ENCODE measurements at regions not wholly inside any gene's neighbourhood (a gene's known extent, or its start where the extent isn't known, plus 50 kb on each side); places are given as distances from the start of the nearest gene placed in this dataset.
"Not testable (repeated sequence)": the region's sequence is repeated elsewhere in the genome, so short reads cannot be mapped to it uniquely, and the experiment has no call there.

DNA sequence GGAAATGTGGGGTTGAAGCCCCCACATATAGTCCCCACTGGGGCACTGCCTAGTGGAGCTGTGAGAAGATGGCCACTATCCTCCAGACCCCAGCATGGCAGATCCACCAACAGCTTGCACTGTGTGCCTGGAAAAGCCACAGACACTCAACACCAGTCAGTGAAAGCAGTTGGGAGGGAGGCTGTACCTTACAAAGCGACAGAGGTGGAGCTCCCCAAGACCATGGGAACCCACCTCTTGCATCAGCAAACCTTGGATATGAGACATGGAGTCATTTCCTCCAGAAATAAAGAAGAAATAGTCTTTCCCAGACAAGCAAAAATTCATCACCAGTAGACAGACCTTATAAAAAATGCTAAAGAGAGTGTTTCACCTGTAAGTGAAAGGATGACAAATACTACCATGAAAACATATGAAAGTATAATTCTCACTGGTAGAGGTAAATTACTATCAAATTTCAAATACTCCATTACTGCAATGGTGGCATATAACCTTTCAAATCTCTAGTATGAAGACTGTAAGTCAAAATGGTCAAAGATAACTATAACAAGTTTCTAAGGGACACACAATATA is 152.6 kb upstream of the EPHA4 start:
- no peak for TF ChIP-seq POLR2A (IDR thresholded peaks at IDR 0.05)
- TF ChIP-seq, protein P1, sequence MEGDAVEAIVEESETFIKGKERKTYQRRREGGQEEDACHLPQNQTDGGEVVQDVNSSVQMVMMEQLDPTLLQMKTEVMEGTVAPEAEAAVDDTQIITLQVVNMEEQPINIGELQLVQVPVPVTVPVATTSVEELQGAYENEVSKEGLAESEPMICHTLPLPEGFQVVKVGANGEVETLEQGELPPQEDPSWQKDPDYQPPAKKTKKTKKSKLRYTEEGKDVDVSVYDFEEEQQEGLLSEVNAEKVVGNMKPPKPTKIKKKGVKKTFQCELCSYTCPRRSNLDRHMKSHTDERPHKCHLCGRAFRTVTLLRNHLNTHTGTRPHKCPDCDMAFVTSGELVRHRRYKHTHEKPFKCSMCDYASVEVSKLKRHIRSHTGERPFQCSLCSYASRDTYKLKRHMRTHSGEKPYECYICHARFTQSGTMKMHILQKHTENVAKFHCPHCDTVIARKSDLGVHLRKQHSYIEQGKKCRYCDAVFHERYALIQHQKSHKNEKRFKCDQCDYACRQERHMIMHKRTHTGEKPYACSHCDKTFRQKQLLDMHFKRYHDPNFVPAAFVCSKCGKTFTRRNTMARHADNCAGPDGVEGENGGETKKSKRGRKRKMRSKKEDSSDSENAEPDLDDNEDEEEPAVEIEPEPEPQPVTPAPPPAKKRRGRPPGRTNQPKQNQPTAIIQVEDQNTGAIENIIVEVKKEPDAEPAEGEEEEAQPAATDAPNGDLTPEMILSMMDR (IDR thresholded peaks at IDR 0.05) = no peak
- Histone ChIP-seq H3K27ac (no peak overlapping the region), H3K9me3 (no peaks in the 10 kb centered on the region), H3K27me3 (no peaks in the 10 kb centered on the region), H3K36me3 (no peaks in the 10 kb centered on the region), H3K4me1 (no peaks in the 10 kb centered on the region), H3K4me3 (no peak overlapping the region)
- intact Hi-C loops (cut with DNase I) = no loop called here
- DNase-seq = no peak
- 67 to 75% methylated on average over 1 of the region's 1 CpG for WGBS, 2 donors

DNA sequence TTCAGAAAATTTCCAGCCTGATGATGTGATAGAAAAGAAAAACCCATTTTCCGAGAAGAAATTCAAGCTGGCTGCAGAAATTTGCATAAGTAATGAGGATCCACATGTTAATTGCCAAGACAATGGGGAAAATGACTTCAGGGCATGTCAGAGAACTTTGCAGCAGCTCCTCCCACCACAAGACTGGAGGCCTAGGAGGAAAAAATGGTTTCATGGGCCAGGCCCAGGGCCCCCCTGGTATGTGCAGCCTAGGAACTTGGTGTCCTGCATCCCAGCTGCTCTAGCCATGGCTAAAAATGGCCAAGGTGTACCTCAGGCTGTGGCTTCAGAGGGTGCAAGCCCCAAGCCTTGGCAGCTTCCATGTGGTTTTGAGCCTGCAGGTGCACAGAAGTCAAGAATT is 152.0 kb upstream of the EPHA4 start:
- DNase-seq; H3K4me1 ChIP-seq; H3K36me3 ChIP-seq; H3K9me3 ChIP-seq; H3K4me3 ChIP-seq; H3K27me3 ChIP-seq; H3K27ac ChIP-seq; intact Hi-C loops (cut with DNase I): not testable (repeated sequence)
- WGBS, 2 donors = 78 to 93% methylated on average over 1 of the region's 1 CpG

DNA sequence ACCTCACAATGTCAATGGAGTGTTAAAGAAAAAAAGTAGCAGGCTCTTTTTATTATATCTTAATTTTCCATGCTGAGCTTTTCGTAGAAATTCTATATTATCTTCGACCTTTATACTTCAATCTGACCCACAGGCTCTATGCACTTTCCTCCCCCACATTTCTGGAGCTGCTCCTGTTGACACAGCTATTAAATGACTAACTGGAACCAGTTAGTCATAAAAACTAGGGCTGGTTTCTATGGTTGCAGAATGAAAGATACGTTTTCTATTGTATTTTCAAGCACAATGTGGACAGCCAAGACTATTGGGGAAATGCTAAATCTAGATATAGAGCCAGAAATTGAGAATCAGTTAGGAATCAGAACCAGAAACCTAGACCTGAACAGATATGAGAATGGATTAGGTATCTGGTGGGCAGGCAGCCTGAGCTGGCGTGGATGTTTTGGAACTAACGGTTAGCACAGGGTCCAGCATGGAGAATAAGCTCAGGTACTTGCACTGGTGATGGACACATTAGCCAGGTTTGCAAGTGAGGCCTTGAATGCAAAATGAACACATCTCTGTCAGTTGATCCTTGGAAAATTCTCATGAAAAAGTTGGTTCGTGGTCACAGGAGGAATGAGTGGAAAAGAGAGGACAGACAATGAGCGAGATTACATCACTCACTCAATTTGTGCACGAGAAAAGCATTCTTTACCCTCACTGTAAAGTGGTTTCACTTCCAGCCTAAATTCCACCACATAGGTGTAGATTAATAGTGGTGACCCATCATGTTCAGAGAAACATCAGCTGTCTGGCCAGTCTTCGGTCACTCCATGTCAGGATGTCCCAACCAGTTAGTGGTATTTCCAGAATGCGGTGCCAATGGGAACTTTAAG is 144.6 kb upstream of the EPHA4 start:
- H3K27me3 ChIP-seq = no peaks in the 10 kb centered on the region
- H3K9me3 ChIP-seq = no peaks in the 10 kb centered on the region
- H3K4me3 ChIP-seq = no peak overlapping the region
- H3K36me3 ChIP-seq = no peaks in the 10 kb centered on the region
- H3K4me1 ChIP-seq = no peaks in the 10 kb centered on the region
- no peak for DNase-seq
- TF ChIP-seq, protein P1 (IDR thresholded peaks at IDR 0.05) = no peak
- no peak for TF ChIP-seq POLR2A (IDR thresholded peaks at IDR 0.05)
- intact Hi-C loops (cut with DNase I) = no loop called here
- WGBS, 2 donors = 68 to 71% methylated on average over 10 of the region's 10 CpGs
- H3K27ac ChIP-seq = no peak overlapping the region

DNA sequence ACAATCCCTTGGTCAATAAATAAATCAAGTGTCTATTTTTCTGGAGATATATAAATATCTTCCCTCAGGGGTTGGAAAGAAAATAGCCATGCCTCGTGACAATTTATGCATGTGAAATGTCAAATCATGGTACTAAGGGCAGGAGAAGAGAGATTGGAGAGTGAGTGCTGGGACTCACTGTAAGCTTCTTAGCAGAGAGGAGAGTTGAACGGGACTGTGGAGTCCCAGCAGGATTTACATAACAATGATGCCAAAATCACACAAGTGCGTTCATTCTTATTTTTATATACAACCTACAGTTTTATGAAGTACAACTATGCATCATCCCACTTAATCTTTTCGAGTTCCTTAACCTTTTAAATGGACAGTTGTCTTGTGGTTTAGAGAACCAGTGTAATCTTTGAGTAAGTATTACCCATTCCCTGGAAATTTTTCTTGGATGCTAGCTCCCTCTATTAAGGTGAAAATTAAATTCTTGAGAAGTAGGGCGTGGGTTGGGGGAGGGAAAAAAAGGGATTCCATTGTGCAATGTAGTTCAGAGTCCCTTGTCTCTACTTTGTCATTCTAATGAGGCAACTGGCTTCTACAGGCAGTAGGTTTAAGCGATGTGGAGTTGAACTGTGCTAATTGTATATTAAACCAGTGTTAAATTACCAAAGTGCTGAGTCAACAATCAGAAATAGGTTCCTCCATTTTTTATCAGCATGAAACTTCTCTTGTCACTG is 143.6 kb upstream of the EPHA4 start:
- Histone ChIP-seq H3K9me3 (no peaks in the 10 kb centered on the region), H3K27ac (no peak overlapping the region), H3K4me1 (no peaks in the 10 kb centered on the region), H3K4me3 (no peak overlapping the region), H3K36me3 (no peaks in the 10 kb centered on the region), H3K27me3 (no peaks in the 10 kb centered on the region)
- DNase-seq = no peak
- no peak for TF ChIP-seq POLR2A (IDR thresholded peaks at IDR 0.05)
- TF ChIP-seq, protein P1 (IDR thresholded peaks at IDR 0.05) = no peak
- 39 to 48% methylated on average over 6 of the region's 6 CpGs for WGBS, 2 donors
- intact Hi-C loops (cut with DNase I) = no loop called here

DNA sequence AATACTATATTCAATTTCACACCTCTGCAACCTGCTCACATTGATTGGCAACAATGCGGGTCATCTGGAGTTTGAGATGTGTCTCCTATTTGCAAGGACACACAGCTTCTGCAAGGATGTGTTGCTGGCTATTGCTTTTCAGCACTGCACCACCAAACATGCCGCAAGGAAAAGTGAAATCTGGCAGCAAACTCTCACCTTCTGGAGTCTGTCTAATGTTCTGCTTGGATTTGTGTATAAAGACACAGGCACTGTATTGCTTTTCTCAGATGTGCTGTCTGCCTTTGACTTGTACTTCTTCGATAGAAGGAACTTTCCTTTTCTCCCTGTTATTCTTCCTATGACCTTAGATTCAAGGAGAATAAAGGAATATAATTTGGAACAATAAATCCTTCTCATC is 138.6 kb upstream of the EPHA4 start:
- TF ChIP-seq POLR2A (IDR thresholded peaks at IDR 0.05) = no peak
- TF ChIP-seq, protein P1 (IDR thresholded peaks at IDR 0.05) = no peak
- no peaks in the 10 kb centered on the region for H3K27me3 ChIP-seq
- intact Hi-C loops (cut with DNase I) = no loop called here
- DNase-seq = no peak
- 69 to 86% methylated on average over 3 of the region's 3 CpGs for WGBS, 2 donors
- H3K27ac ChIP-seq = no peak overlapping the region
- no peaks in the 10 kb centered on the region for H3K4me1 ChIP-seq
- H3K9me3 ChIP-seq = no peaks in the 10 kb centered on the region
- no peak overlapping the region for H3K4me3 ChIP-seq
- no peaks in the 10 kb centered on the region for H3K36me3 ChIP-seq
